HepG2 (cell line): ENCODE measurements at regions not wholly inside any gene's neighbourhood (a gene's known extent, or its start where the extent isn't known, plus 50 kb on each side); places are given as distances from the start of the nearest gene placed in this dataset.

Experiments used
- ATAC-seq: fragments of 200-7000 bp; cut with Tn5 transposase; 3 replicates; pipeline ENCODE4 v1.9.1; 2020; ENCODE audit warnings: mild to moderate bottlenecking, moderate library complexity
- BruUV-seq: library from RNA; stranded (reverse); fragments of 400-500 nt; replicated peaks from 2 replicates; lab custom pipeline; 2021; lab: Mats Ljungman, UMichigan
- CTCF ChIA-PET: fragments of 300-600 bp; formaldehyde crosslinking; extraction: SDS; loops from one replicate; lab custom pipeline; 2021; ENCODE audit warnings: low total read pairs, inconsistent platforms, low intra/inter-chr PET ratio; lab: Yijun Ruan, JAX
- POLR2A ChIA-PET: fragments of 350-600 bp; sonication (Branson Sonifier 250); formaldehyde crosslinking; loops from one replicate; lab custom pipeline; 2020; ENCODE audit warnings: antibody characterized with exemption, inconsistent platforms; lab: Yijun Ruan, JAX
- DNase-seq: peaks from one replicate; pipeline ENCODE4 v3.0.0-alpha.2; 2015; ENCODE audit warnings: low spot score
- FAIRE-seq: peaks from 3 replicates; lab custom pipeline; 2011; peaks lifted over from hg19 to GRCh38; lab: Jason Lieb, UNC
- H2AFZ ChIP-seq: one replicate; pipeline ENCODE4 v1.6.1; 2011; ENCODE audit warnings: low read length, inconsistent platforms
- H3K27ac ChIP-seq: fragments of 300-600 bp; 3 replicates; pipeline ENCODE4 v1.8.0; 2011; ENCODE audit warnings: mixed run types, mild to moderate bottlenecking, mixed read lengths, low read length, inconsistent platforms; ENCODE audit not compliant: insufficient read depth; ENCODE audit errors: extremely low read length
- H3K27me3 ChIP-seq, 2 experiments: fragments of 200-600 bp in 1 of 2; 2 replicates in 1 of 2; 3 replicates in 1 of 2; pipeline versions ENCODE4 v1.6.0 to v1.8.0; 2011; ENCODE audit warnings: low read length in 2 of 2, mild to moderate bottlenecking in 2 of 2, moderate library complexity in 2 of 2, inconsistent platforms in 1 of 2; ENCODE audit not compliant: insufficient read depth in 2 of 2, control insufficient read depth in 1 of 2
- H3K36me3 ChIP-seq, 2 experiments: fragments of 200-600 bp in 1 of 2; replicated peaks in 1 of 2; 2 replicates in 1 of 2; 3 replicates in 1 of 2; pipeline versions ENCODE4 v1.5.1 to v1.8.0; 2011; ENCODE audit warnings: low read length in 2 of 2, inconsistent platforms in 1 of 2; ENCODE audit not compliant: insufficient read depth in 2 of 2, control insufficient read depth in 1 of 2
- H3K4me1 ChIP-seq: 2 replicates; pipeline ENCODE4 v1.5.1; 2012; ENCODE audit warnings: low read length, inconsistent platforms; ENCODE audit not compliant: insufficient read depth
- H3K4me2 ChIP-seq: 2 replicates; pipeline ENCODE4 v1.6.0; 2011; ENCODE audit warnings: low read depth, low read length, inconsistent platforms
- H3K4me3 ChIP-seq, 3 experiments: fragments of 200-600 bp in 1 of 3; sonication (generic), shearing (Covaris generic) in 1 of 3; replicated peaks in 1 of 3; 2 replicates each; pipeline ENCODE4 v1.5.1; 2011 to 2016; ENCODE audit warnings: low read length in 3 of 3, inconsistent platforms in 2 of 3, low read depth in 2 of 3, mild to moderate bottlenecking in 2 of 3, control low read depth in 1 of 3, mixed read lengths in 1 of 3; ENCODE audit not compliant: insufficient read depth in 1 of 3
- H3K79me2 ChIP-seq: one replicate; pipeline ENCODE4 v1.6.1; 2011; ENCODE audit warnings: low read length, inconsistent platforms; ENCODE audit not compliant: insufficient read depth
- H3K9ac ChIP-seq: 2 replicates; pipeline ENCODE4 v1.6.0; 2011; ENCODE audit warnings: mild to moderate bottlenecking, low read depth, low read length, inconsistent platforms; ENCODE audit not compliant: insufficient read depth
- H3K9me3 ChIP-seq: 2 replicates; pipeline ENCODE4 v1.5.1; 2012; ENCODE audit warnings: mild to moderate bottlenecking, low read length
- H4K20me1 ChIP-seq: 2 replicates; pipeline ENCODE4 v1.6.0; 2011; ENCODE audit warnings: inconsistent platforms, mild to moderate bottlenecking, low read length, moderate library complexity; ENCODE audit not compliant: insufficient read depth
- ETV6 ChIP-seq: sonication (generic); formaldehyde crosslinking; conservative IDR thresholded peaks from 2 replicates; pipeline ENCODE4 v1.4.0; 2020; ENCODE audit warnings: missing genetic modification reagents
- FOXO1 ChIP-seq: sonication (generic); formaldehyde crosslinking; IDR thresholded peaks from 2 replicates; pipeline ENCODE4 v1.4.0; 2020; ENCODE audit warnings: missing genetic modification reagents
- KLF15 ChIP-seq: sonication (generic); formaldehyde crosslinking; IDR thresholded peaks from 2 replicates; pipeline ENCODE4 v1.8.1; 2023; ENCODE audit warnings: borderline replicate concordance, mild to moderate bottlenecking, inconsistent platforms, missing genetic modification reagents, mixed read lengths
- NFE2 ChIP-seq: sonication (generic); formaldehyde crosslinking; IDR thresholded peaks from 2 replicates; pipeline ENCODE4 v1.4.0; 2020; ENCODE audit warnings: missing genetic modification reagents
- TOPORS ChIP-seq: sonication (generic); formaldehyde crosslinking; IDR thresholded peaks from 2 replicates; pipeline ENCODE4 v1.8.0; 2023; ENCODE audit warnings: mild to moderate bottlenecking, missing genetic modification reagents
- ZFP1 ChIP-seq: IDR thresholded peaks from 2 replicates; pipeline ENCODE4 v1.6.1; 2016
- WGBS: methylation state at CpG from one replicate; pipeline ENCODE4 v1.1.6; 2017; ENCODE audit warnings: low lambda C conversion rate; 5-methylcytosine and 5-hydroxymethylcytosine counted together
- in situ Hi-C: cut with HindIII; loops from 2 replicates; pipeline ENCODE4 v1.10.0; 2017; ENCODE audit warnings: low pct_unique_long_range_greater_than_20kb; ENCODE audit not compliant: extremely low pct_ligation_motif_present
- intact Hi-C: fragments of 100-400 bp; cut with micrococcal nuclease; formaldehyde crosslinking; loops from one replicate; pipeline ENCODE4 v1.10.0; 2022; ENCODE audit not compliant: unreplicated experiment
- TF ChIP-seq, protein P1 (sequence below): sonication (generic); formaldehyde crosslinking; IDR thresholded peaks from 2 replicates; pipeline ENCODE4 v1.5.0; 2020; ENCODE audit warnings: mild to moderate bottlenecking, missing genetic modification reagents, moderate library complexity
- TF ChIP-seq, protein P2 (sequence below): sonication (generic); formaldehyde crosslinking; IDR thresholded peaks from 2 replicates; pipeline ENCODE4 v1.5.0; 2020; ENCODE audit warnings: missing genetic modification reagents
- TF ChIP-seq, protein P3 (sequence below): sonication (generic); formaldehyde crosslinking; IDR thresholded peaks from 2 replicates; pipeline ENCODE4 v1.8.0; 2022; ENCODE audit warnings: mild to moderate bottlenecking, missing genetic modification reagents
- TF ChIP-seq, protein P4 (sequence below): sonication (generic); formaldehyde crosslinking; IDR thresholded peaks from 2 replicates; pipeline ENCODE4 v1.4.0; 2020; ENCODE audit warnings: missing genetic modification reagents

DNA sequence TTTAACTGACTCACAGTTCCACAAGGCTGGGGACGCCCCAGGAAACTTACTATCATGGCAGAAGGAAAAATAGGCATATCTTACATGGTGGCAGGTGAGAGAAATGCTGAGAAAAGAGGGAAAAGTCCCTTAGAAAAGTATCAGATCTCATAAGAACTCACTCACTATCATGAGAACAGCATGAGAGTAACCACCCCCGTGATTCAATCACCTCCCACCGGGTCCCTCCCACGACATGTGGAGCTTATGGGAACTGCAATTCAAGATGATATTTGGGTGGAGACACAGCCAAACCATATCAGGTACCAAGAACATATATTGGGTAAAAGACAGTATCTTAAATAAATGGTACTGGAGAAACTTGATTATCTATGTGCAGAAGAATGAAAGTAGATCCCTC, 100.3 kb upstream of the FAR2 start:
- intact Hi-C loops: no loop called here

DNA sequence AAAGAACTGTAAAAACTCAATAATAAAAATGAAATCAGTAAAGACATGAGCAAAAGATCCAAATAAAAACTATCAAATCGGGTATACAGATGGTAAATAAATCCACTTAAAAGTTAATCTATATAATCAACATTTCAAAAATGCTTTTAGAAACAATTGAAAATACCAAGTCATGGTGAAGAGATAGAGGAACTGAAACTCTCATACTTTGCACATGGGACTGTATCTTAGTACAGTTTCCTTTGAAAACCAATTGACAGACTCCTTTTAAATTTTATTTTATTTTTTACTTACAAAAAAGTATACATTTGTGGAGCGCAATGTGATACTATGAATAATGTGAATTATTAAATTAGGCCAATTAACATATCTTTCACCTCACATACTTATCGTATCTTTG, 98.6 kb upstream of the FAR2 start:
- no peak for TF ChIP-seq ETV6 (CRISPR knock-in tag)
- TF ChIP-seq TOPORS (CRISPR knock-in tag): no peak
- TF ChIP-seq ZFP1 (CRISPR knock-in tag): no peak
- TF ChIP-seq, protein P1, sequence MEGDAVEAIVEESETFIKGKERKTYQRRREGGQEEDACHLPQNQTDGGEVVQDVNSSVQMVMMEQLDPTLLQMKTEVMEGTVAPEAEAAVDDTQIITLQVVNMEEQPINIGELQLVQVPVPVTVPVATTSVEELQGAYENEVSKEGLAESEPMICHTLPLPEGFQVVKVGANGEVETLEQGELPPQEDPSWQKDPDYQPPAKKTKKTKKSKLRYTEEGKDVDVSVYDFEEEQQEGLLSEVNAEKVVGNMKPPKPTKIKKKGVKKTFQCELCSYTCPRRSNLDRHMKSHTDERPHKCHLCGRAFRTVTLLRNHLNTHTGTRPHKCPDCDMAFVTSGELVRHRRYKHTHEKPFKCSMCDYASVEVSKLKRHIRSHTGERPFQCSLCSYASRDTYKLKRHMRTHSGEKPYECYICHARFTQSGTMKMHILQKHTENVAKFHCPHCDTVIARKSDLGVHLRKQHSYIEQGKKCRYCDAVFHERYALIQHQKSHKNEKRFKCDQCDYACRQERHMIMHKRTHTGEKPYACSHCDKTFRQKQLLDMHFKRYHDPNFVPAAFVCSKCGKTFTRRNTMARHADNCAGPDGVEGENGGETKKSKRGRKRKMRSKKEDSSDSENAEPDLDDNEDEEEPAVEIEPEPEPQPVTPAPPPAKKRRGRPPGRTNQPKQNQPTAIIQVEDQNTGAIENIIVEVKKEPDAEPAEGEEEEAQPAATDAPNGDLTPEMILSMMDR (CRISPR knock-in tag): no peak
- TF ChIP-seq FOXO1: no peak
- TF ChIP-seq NFE2 (CRISPR knock-in tag): no peak
- TF ChIP-seq, protein P2, sequence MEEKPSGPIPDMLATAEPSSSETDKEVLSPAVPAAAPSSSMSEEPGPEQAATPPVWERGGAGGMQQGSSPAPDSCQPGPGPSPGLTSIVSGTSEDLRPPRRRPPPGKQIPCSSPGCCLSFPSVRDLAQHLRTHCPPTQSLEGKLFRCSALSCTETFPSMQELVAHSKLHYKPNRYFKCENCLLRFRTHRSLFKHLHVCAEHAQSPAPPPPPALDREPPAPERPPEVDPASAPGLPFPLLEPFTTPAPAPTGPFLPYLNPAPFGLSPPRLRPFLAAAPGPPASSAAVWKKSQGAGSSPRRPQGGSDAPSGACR: no peak
- no TSS peak for BruUV-seq
- H3K36me3 ChIP-seq: no peaks in the 10 kb centered on the region
- in situ Hi-C loops: no loop called here
- whole genome bisulfite sequencing: 1% methylated on average over 3 of the region's 3 CpGs
- ChIA-PET POLR2A (no interaction called here), CTCF (no interaction called here)
- no peak for DNase-seq
- H2AFZ ChIP-seq: no peak overlapping the region
- H3K4me3 ChIP-seq: no peak overlapping the region
- H3K79me2 ChIP-seq: no peaks in the 10 kb centered on the region
- no peak for ATAC-seq
- no peaks in the 10 kb centered on the region for H4K20me1 ChIP-seq
- intact Hi-C loops: no loop called here
- no peak overlapping the region for H3K27ac ChIP-seq
- no peaks in the 10 kb centered on the region for H3K4me1 ChIP-seq
- no peak for FAIRE-seq
- H3K9me3 ChIP-seq: no peaks in the 10 kb centered on the region; the same call in 1 of the 2 replicates
- H3K9ac ChIP-seq: no peak overlapping the region
- no peak overlapping the region for H3K4me2 ChIP-seq
- H3K27me3 ChIP-seq: no peaks in the 10 kb centered on the region

More for the DNA sequence above, 100.3 kb upstream of the FAR2 start:
- H3K4me1 ChIP-seq: no peaks in the 10 kb centered on the region
- H3K27me3 ChIP-seq: no peaks in the 10 kb centered on the region
- H2AFZ ChIP-seq: no peak overlapping the region
- H3K79me2 ChIP-seq: no peaks in the 10 kb centered on the region
- H3K4me3 ChIP-seq: no peak overlapping the region
- no peak overlapping the region for H3K4me2 ChIP-seq
- ATAC-seq (no peak), DNase-seq (no peak), FAIRE-seq (no peak)
- no peaks in the 10 kb centered on the region; the same call in 1 of the 2 replicates for H3K9me3 ChIP-seq
- ChIA-PET POLR2A (no interaction called here), CTCF (no interaction called here)
- H4K20me1 ChIP-seq: no peaks in the 10 kb centered on the region
- no peak overlapping the region for H3K9ac ChIP-seq
- H3K36me3 ChIP-seq: no peaks in the 10 kb centered on the region
- no TSS peak for BruUV-seq
- H3K27ac ChIP-seq: no peak overlapping the region
- no peak for TF ChIP-seq KLF15 (CRISPR knock-in tag)
- TF ChIP-seq, protein P3, sequence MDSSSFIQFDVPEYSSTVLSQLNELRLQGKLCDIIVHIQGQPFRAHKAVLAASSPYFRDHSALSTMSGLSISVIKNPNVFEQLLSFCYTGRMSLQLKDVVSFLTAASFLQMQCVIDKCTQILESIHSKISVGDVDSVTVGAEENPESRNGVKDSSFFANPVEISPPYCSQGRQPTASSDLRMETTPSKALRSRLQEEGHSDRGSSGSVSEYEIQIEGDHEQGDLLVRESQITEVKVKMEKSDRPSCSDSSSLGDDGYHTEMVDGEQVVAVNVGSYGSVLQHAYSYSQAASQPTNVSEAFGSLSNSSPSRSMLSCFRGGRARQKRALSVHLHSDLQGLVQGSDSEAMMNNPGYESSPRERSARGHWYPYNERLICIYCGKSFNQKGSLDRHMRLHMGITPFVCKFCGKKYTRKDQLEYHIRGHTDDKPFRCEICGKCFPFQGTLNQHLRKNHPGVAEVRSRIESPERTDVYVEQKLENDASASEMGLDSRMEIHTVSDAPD: no peak
- TF ChIP-seq, protein P4, sequence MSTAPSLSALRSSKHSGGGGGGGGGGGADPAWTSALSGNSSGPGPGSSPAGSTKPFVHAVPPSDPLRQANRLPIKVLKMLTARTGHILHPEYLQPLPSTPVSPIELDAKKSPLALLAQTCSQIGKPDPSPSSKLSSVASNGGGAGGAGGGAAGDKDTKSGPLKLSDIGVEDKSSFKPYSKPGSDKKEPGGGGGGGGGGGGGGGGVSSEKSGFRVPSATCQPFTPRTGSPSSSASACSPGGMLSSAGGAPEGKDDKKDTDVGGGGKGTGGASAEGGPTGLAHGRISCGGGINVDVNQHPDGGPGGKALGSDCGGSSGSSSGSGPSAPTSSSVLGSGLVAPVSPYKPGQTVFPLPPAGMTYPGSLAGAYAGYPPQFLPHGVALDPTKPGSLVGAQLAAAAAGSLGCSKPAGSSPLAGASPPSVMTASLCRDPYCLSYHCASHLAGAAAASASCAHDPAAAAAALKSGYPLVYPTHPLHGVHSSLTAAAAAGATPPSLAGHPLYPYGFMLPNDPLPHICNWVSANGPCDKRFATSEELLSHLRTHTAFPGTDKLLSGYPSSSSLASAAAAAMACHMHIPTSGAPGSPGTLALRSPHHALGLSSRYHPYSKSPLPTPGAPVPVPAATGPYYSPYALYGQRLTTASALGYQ (CRISPR knock-in tag): no peak
- in situ Hi-C loops: no loop called here
- WGBS: 2% methylated on average over 4 of the region's 4 CpGs
